GM23248 (cell line): ENCODE measurements at regions not wholly inside any gene's neighbourhood (a gene's known extent, or its start where the extent isn't known, plus 50 kb on each side); places are given as distances from the start of the nearest gene placed in this dataset.

ENCODE experiments used
- DNase-seq: peaks from one replicate; pipeline ENCODE4 v3.0.0-alpha.2; 2015
- H2AFZ ChIP-seq: fragments of 200-600 bp; sonication (generic); 2 replicates; pipeline ENCODE4 v1.6.1; 2016; ENCODE audit warnings: antibody characterized with exemption
- H3F3A ChIP-seq: fragments of 200-600 bp; sonication (generic); 2 replicates; pipeline ENCODE4 v1.6.1; 2016; ENCODE audit warnings: mild to moderate bottlenecking, antibody characterized with exemption, mixed run types; ENCODE audit not compliant: insufficient read depth
- H3K27ac ChIP-seq: fragments of 200-600 bp; sonication (generic); 2 replicates; pipeline ENCODE4 v1.5.1; 2016; ENCODE audit warnings: mild to moderate bottlenecking
- H3K27me3 ChIP-seq: fragments of 200-600 bp; sonication (generic); replicated peaks from 2 replicates; pipeline ENCODE4 v1.6.1; 2016; ENCODE audit warnings: mild to moderate bottlenecking; ENCODE audit not compliant: insufficient read depth
- H3K36me3 ChIP-seq: fragments of 200-600 bp; sonication (generic); 2 replicates; pipeline ENCODE4 v1.6.1; 2016; ENCODE audit warnings: low read depth, mild to moderate bottlenecking
- H3K4me1 ChIP-seq: fragments of 200-600 bp; sonication (generic); 2 replicates; pipeline ENCODE4 v1.6.1; 2016; ENCODE audit warnings: mild to moderate bottlenecking; ENCODE audit not compliant: insufficient read depth
- H3K4me2 ChIP-seq: fragments of 200-600 bp; sonication (generic); one replicate; pipeline ENCODE4 v1.6.1; 2016; ENCODE audit warnings: mild to moderate bottlenecking; ENCODE audit not compliant: unreplicated experiment
- H3K4me3 ChIP-seq: fragments of 200-600 bp; sonication (generic); 2 replicates; pipeline ENCODE4 v1.5.1; 2016; ENCODE audit warnings: mild to moderate bottlenecking
- H3K79me2 ChIP-seq: fragments of 200-600 bp; sonication (generic); 2 replicates; pipeline ENCODE4 v1.6.1; 2016; ENCODE audit warnings: mild to moderate bottlenecking; ENCODE audit not compliant: insufficient read depth
- H3K9ac ChIP-seq: fragments of 200-600 bp; sonication (generic); 2 replicates; pipeline ENCODE4 v1.6.1; 2016; ENCODE audit warnings: mild to moderate bottlenecking
- H3K9me2 ChIP-seq: fragments of 200-600 bp; sonication (generic); 2 replicates; pipeline ENCODE4 v1.6.1; 2016; ENCODE audit warnings: mixed run types, mild to moderate bottlenecking, moderate library complexity; ENCODE audit not compliant: insufficient read depth
- H3K9me3 ChIP-seq: fragments of 200-600 bp; sonication (generic); one replicate; pipeline ENCODE4 v1.6.1; 2017; ENCODE audit warnings: low read depth
- H4K20me1 ChIP-seq: fragments of 200-600 bp; sonication (generic); 2 replicates; pipeline ENCODE4 v1.6.0; 2016; ENCODE audit not compliant: insufficient read depth
- EZH2 ChIP-seq: fragments of 200-600 bp; sonication (generic); IDR thresholded peaks from 2 replicates; pipeline ENCODE4 v1.6.1; 2018; ENCODE audit warnings: antibody characterized with exemption, mild to moderate bottlenecking; ENCODE audit not compliant: insufficient read depth, poor library complexity, severe bottlenecking
- EZH2phosphoT487 ChIP-seq: fragments of 200-600 bp; sonication (generic); IDR thresholded peaks from 2 replicates; pipeline ENCODE4 v1.6.1; 2018; ENCODE audit warnings: antibody characterized with exemption, moderate library complexity, mild to moderate bottlenecking, low read depth; ENCODE audit not compliant: insufficient read depth
- WGBS, 2 experiments: methylation state at CpG; one replicate each; pipeline ENCODE4 v1.1.6; 2015 to 2017; ENCODE audit warnings: low lambda C conversion rate in 2 of 2, low coverage in 1 of 2; ENCODE audit errors: missing lambda C conversion rate in 2 of 2; 5-methylcytosine and 5-hydroxymethylcytosine counted together
- in situ Hi-C: fragments of 300-500 bp; cut with MboI; formaldehyde crosslinking; loops from 2 replicates; pipeline ENCODE4 v1.15.0; 2020

DNA sequence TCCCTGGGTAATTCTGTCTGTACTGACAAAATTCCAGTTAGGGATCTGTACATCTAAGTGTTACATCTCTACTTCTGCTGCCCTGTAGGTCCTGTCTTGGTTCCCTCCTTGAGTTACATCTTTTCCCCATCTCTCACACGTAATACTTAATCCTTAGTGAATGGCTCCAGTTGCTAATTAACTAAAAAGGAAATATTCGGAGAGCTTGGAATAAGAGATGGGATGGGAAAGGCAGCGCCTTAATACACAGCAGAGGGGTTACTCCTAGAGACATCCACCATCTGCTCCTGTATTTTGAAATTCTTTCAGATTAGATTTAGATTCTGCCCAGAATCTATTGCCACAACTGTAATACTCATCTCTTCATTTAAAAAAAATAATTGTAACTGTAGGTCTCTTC lies 384.0 kb downstream of the SAMD5 start:
- Histone ChIP-seq H3K27ac (no peak overlapping the region), H2AFZ (no peak overlapping the region), H3K4me2 (no peak overlapping the region), H4K20me1 (no peaks in the 10 kb centered on the region), H3F3A (no peaks in the 10 kb centered on the region), H3K36me3 (no peaks in the 10 kb centered on the region), H3K9ac (no peak overlapping the region), H3K27me3 (no peaks in the 10 kb centered on the region), H3K9me2 (no peaks in the 10 kb centered on the region), H3K4me1 (no peaks in the 10 kb centered on the region), H3K9me3 (no peaks in the 10 kb centered on the region), H3K4me3 (no peak overlapping the region), H3K79me2 (no peaks in the 10 kb centered on the region)
- TF ChIP-seq EZH2 (no peak), EZH2phosphoT487 (no peak)
- 9 to 10% methylated on average over 3 of the region's 3 CpGs for WGBS, 2 experiments
- DNase-seq = no peak
- in situ Hi-C loops = no loop called here

DNA sequence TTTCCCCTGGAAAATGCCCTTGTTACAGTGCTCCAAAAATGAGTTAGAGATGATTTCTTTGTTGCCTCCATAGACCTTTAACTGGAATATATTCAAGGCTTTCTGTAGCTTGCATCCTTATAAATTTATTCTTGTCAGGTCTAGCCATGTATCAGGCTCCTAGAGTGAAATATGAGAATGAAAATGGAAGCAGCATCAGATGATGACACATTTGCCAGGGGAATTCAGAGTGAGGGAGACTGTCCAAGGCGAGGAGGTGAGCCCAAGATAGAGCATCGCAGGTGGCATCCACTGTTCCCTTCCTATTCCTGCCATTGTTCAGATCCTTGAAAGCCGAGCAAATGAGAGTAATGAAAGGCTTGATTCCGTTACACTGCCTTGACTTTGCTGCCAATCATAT lies 386.8 kb downstream of the SAMD5 start:
- Histone ChIP-seq H3K79me2 (no peaks in the 10 kb centered on the region), H3K9me3 (no peaks in the 10 kb centered on the region), H3K27me3 (no peaks in the 10 kb centered on the region), H3K27ac (no peak overlapping the region), H3K36me3 (no peaks in the 10 kb centered on the region), H4K20me1 (no peaks in the 10 kb centered on the region), H3K4me3 (no peak overlapping the region), H2AFZ (no peak overlapping the region), H3K4me1 (no peaks in the 10 kb centered on the region), H3K9me2 (no peaks in the 10 kb centered on the region), H3F3A (no peaks in the 10 kb centered on the region), H3K9ac (no peak overlapping the region), H3K4me2 (no peak overlapping the region)
- in situ Hi-C loops = no loop called here
- no peak for TF ChIP-seq EZH2
- TF ChIP-seq EZH2phosphoT487 = no peak
- DNase-seq = no peak
- WGBS, 2 experiments = 15 to 21% methylated on average over 4 of the region's 4 CpGs

GRCh38 chr6:147900247-147900830 lies 391.8 kb downstream of the SAMD5 start:
- TF ChIP-seq EZH2phosphoT487 (no peak), EZH2 (no peak)
- Histone ChIP-seq H3K4me3 (no peak overlapping the region), H3F3A (no peaks in the 10 kb centered on the region), H3K9me2 (no peaks in the 10 kb centered on the region), H3K4me2 (no peak overlapping the region), H3K36me3 (no peaks in the 10 kb centered on the region), H3K27ac (no peak overlapping the region), H3K79me2 (no peaks in the 10 kb centered on the region), H4K20me1 (no peaks in the 10 kb centered on the region), H3K27me3 (no peaks in the 10 kb centered on the region), H3K9me3 (no peaks in the 10 kb centered on the region), H3K4me1 (no peaks in the 10 kb centered on the region), H3K9ac (no peak overlapping the region), H2AFZ (no peak overlapping the region)
- WGBS, 2 experiments = 25 to 28% methylated on average over 12 of the region's 12 CpGs
- no peak for DNase-seq
- in situ Hi-C loops = no loop called here

DNA sequence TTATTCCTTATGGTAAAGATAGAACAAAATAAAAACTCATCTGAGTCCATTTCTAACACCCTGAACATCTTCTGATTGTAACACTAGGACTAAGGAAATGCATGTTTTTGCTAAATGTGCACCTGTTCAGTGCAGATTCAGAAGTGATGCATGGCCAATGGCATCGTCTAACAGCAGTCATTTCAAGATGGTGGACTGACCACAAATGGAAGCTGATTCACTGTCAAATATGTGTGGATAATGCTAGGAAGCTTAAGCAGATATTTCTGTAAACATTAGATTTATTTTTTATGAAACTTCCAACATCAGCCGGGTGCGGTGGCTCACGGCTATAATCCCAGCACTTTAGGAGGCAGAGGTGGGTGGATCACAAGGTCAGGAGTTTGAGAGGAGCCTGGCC lies 394.8 kb downstream of the SAMD5 start:
- Histone ChIP-seq H3K9ac (no peak overlapping the region), H3K4me1 (no peaks in the 10 kb centered on the region), H2AFZ (no peak overlapping the region), H3K4me2 (no peak overlapping the region), H3K4me3 (no peak overlapping the region), H3K27ac (no peak overlapping the region), H4K20me1 (no peaks in the 10 kb centered on the region), H3K9me3 (no peaks in the 10 kb centered on the region), H3K27me3 (no peaks in the 10 kb centered on the region), H3K9me2 (no peaks in the 10 kb centered on the region), H3K36me3 (no peaks in the 10 kb centered on the region), H3F3A (no peaks in the 10 kb centered on the region), H3K79me2 (no peaks in the 10 kb centered on the region)
- in situ Hi-C loops = no loop called here
- DNase-seq = no peak
- 53 to 57% methylated on average over 4 of the region's 4 CpGs for WGBS, 2 experiments
- TF ChIP-seq EZH2phosphoT487 (no peak), EZH2 (no peak)

DNA sequence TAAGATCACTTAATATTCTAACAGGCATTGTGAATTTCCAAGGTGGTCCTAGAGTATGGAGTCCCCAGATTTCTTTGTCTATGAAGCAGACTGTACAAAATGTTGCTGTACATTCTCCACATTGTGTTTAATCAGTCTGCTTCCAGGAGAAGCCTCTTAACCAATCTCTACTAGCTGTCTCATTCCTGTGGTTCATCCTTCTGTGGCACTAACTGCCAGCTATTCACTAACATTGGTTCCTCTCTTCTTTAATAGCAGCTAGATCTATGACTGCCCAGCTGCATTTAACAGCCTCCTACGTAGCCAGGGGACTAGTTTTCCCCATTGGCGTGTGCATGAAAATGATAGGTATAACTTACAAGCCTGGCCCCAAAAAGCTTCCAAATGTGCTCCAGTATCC lies 395.4 kb downstream of the SAMD5 start:
- Histone ChIP-seq H3K4me1 (no peaks in the 10 kb centered on the region), H3K9me2 (no peaks in the 10 kb centered on the region), H3F3A (no peaks in the 10 kb centered on the region), H3K36me3 (no peaks in the 10 kb centered on the region), H3K9ac (no peak overlapping the region), H3K4me2 (no peak overlapping the region), H3K79me2 (no peaks in the 10 kb centered on the region), H2AFZ (no peak overlapping the region), H3K27me3 (no peaks in the 10 kb centered on the region), H3K27ac (no peak overlapping the region), H4K20me1 (no peaks in the 10 kb centered on the region), H3K4me3 (no peak overlapping the region), H3K9me3 (no peaks in the 10 kb centered on the region)
- DNase-seq = no peak
- in situ Hi-C loops = no loop called here
- 39 to 50% methylated on average over 2 of the region's 2 CpGs for WGBS, 2 experiments
- no peak for TF ChIP-seq EZH2
- no peak for TF ChIP-seq EZH2phosphoT487
